Stimulated activated CD8-positive, alpha-beta memory T cell treated with anti-CD3 and anti-CD28 coated beads, Interleukin-15, amount 100 ng/mL, for 48 hours (primary cell): ENCODE measurements at regions not wholly inside any gene's neighbourhood (a gene's known extent, or its start where the extent isn't known, plus 50 kb on each side); places are given as distances from the start of the nearest gene placed in this dataset.

Experiments
- DNase-seq, 2 donors: peaks; one replicate each; pipeline ENCODE4 v3.0.0-alpha.2; 2020; ENCODE audit warnings: low read depth in 2 of 2

- no peak for DNase-seq
These were observed 350.7 kb downstream of the GLRX3 start for GRCh38 chr10:130486906-130487305.

GRCh38 chr10:130487566-130487965 is 351.4 kb downstream of the GLRX3 start:
- DNase-seq = no peak

- no peak for DNase-seq
These were observed 353.7 kb downstream of the GLRX3 start for GRCh38 chr10:130489891-130490290.

- no peak for DNase-seq
These were observed 355.0 kb downstream of the GLRX3 start for GRCh38 chr10:130491011-130491692.

GRCh38 chr10:130491693-130492050 is 355.5 kb downstream of the GLRX3 start:
- DNase-seq = no peak

- no peak for DNase-seq
These were observed 356.2 kb downstream of the GLRX3 start for GRCh38 chr10:130492266-130492934.

- DNase-seq = no peak
These were observed 356.8 kb downstream of the GLRX3 start for GRCh38 chr10:130493021-130493420.

GRCh38 chr10:130493446-130494145 is 357.4 kb downstream of the GLRX3 start:
- DNase-seq = no peak

GRCh38 chr10:130495116-130495862 is 359.1 kb downstream of the GLRX3 start:
- no peak for DNase-seq

GRCh38 chr10:130495891-130496636 is 359.9 kb downstream of the GLRX3 start:
- no peak for DNase-seq

- no peak for DNase-seq
These were observed 361.1 kb downstream of the GLRX3 start for GRCh38 chr10:130497056-130498010.

GRCh38 chr10:130498042-130498441 is 361.9 kb downstream of the GLRX3 start:
- DNase-seq = no peak

GRCh38 chr10:130498934-130499333 is 362.7 kb downstream of the GLRX3 start:
- no peak for DNase-seq

- DNase-seq = no peak
These were observed 363.4 kb downstream of the GLRX3 start for GRCh38 chr10:130499541-130499940.

- DNase-seq = no peak
These were observed 364.2 kb downstream of the GLRX3 start for GRCh38 chr10:130500261-130501000.

- DNase-seq = no peak
These were observed 371.3 kb downstream of the GLRX3 start for GRCh38 chr10:130507461-130507860.

- DNase-seq = no peak
These were observed 373.9 kb downstream of the GLRX3 start for GRCh38 chr10:130509881-130510689.

- DNase-seq = no peak
These were observed 374.6 kb downstream of the GLRX3 start for GRCh38 chr10:130510755-130511154.

- DNase-seq = no peak
These were observed 375.6 kb downstream of the GLRX3 start for GRCh38 chr10:130511766-130512165.
